A673 (cell line): ENCODE measurements at regions not wholly inside any gene's neighbourhood (a gene's known extent, or its start where the extent isn't known, plus 50 kb on each side); places are given as distances from the start of the nearest gene placed in this dataset.
"Not testable (repeated sequence)": the region's sequence is repeated elsewhere in the genome, so short reads cannot be mapped to it uniquely, and the experiment has no call there.

Experiments
- EZH2 ChIP-seq: fragments of 200-600 bp; sonication (generic); IDR thresholded peaks from 2 replicates; pipeline ENCODE4 v1.6.1; 2017; ENCODE audit warnings: borderline replicate concordance, low read depth, mild to moderate bottlenecking, mixed read lengths, antibody characterized with exemption, low read length; ENCODE audit not compliant: poor library complexity, severe bottlenecking
- TF ChIP-seq, protein P1 (sequence below): fragments of 300-800, 200-600 bp; sonication (generic); conservative IDR thresholded peaks from 2 replicates; pipeline ENCODE4 v1.5.1; 2017; ENCODE audit warnings: low read depth, mild to moderate bottlenecking, antibody characterized with exemption, low read length, moderate library complexity, mixed read lengths

DNA sequence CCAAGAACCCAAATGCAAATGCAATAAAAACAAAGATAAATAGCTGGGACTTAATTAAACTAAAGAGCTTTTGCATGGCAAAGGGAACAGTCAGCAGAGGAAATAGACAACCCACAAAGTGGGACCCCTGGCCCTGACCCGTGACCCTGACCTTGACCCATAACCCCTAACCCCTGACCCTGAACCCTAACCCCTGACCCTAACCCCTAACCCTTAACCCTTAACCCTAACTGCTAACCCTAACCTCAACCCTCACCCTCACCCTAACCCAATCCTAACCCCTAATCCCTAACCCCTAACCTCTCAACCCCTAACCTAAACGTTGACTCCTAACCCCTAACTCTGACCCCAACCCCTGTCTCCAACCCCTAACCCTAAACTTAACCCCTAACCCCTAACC, 284.9 kb downstream of the CCDC74A start:
- TF ChIP-seq, protein P1, sequence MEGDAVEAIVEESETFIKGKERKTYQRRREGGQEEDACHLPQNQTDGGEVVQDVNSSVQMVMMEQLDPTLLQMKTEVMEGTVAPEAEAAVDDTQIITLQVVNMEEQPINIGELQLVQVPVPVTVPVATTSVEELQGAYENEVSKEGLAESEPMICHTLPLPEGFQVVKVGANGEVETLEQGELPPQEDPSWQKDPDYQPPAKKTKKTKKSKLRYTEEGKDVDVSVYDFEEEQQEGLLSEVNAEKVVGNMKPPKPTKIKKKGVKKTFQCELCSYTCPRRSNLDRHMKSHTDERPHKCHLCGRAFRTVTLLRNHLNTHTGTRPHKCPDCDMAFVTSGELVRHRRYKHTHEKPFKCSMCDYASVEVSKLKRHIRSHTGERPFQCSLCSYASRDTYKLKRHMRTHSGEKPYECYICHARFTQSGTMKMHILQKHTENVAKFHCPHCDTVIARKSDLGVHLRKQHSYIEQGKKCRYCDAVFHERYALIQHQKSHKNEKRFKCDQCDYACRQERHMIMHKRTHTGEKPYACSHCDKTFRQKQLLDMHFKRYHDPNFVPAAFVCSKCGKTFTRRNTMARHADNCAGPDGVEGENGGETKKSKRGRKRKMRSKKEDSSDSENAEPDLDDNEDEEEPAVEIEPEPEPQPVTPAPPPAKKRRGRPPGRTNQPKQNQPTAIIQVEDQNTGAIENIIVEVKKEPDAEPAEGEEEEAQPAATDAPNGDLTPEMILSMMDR = not testable (repeated sequence)
- not testable (repeated sequence) for TF ChIP-seq EZH2
